ENCODE measurements at regions not wholly inside any gene's neighbourhood (a gene's known extent, or its start where the extent isn't known, plus 50 kb on each side); places are given as distances from the start of the nearest gene placed in this dataset.

DNA sequence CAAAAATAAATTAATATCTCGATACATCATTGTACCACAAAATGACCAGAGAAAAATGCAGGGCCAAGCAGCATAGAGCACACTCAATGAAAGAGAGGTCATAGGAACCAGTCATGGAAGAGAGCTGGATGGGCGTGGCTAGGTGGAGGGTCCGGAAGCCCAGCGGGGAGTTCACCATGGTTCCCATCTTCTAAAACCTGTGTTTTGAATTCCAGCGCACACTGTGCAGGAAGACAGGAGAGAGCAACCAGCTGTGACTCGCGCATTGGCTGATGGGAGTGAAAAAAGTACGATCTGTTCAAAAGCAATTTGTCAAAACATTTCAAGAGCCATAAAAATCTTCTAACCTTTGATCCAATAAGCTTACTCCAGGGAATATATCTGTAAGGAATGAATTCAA is 125.2 kb upstream of the NANOS1 start:
- Histone ChIP-seq H3K9me3 (ENCODE audit: control insufficient read depth, insufficient read depth, low read depth, low read length) (no peaks in the 10 kb centered on the region), H3K27ac (ENCODE audit: extremely low read depth, low read depth, low read length) (no peak overlapping the region), H3K36me3 (ENCODE audit: control insufficient read depth in 2 of 2, insufficient read depth in 1 of 2, low read length in 2 of 2) (no peaks in the 10 kb centered on the region), H3K4me3 (ENCODE audit: low read depth, low read length) (no peak overlapping the region), H3K4me1 (ENCODE audit: control insufficient read depth, insufficient read depth, low read length) (no peaks in the 10 kb centered on the region)
- POLR2A ChIA-PET = no interaction called here
- TF ChIP-seq ZNF501 (tag by site-specific recombination; IDR thresholded peaks at IDR 0.05) (no peak), ZFP3 (tag by site-specific recombination; IDR thresholded peaks at IDR 0.05; ENCODE audit: low read depth) (no peak), ZNF239 (tag by site-specific recombination; IDR thresholded peaks at IDR 0.05) (no peak), ZNF544 (tag by site-specific recombination; IDR thresholded peaks at IDR 0.05) (no peak), ZNF18 (tag by site-specific recombination; IDR thresholded peaks at IDR 0.05) (no peak), ZNF621 (tag by site-specific recombination; IDR thresholded peaks at IDR 0.05) (no peak), ZNF335 (tag by site-specific recombination; conservative IDR thresholded peaks at IDR 0.05) (no peak), ZNF670 (tag by site-specific recombination; IDR thresholded peaks at IDR 0.05; ENCODE audit: low read depth) (no peak), ZNF174 (tag by site-specific recombination; IDR thresholded peaks at IDR 0.05) (no peak), SETDB1 (IDR thresholded peaks at IDR 0.05; ENCODE audit: insufficient read length, low read length) (no peak)
- CTCF ChIA-PET = no interaction called here

DNA sequence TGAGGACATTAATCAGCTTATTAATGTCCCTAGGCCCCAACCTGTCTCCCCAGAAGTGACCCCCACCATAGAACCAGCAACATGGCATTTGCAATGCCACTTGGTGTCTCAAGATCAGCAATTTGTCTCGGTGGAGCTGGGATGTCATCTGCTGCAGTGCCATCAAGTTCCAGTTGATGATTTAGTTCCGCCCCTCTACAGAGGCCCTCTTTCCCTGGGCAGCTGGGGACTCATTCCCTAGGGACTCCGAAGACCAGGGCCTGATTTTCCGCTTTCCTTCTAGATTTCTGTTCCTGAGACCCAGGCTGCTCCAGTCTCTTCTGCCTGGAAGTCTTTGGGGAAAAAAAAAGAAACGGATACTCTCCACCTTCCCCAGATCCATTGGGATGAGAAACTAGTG is 122.5 kb upstream of the NANOS1 start:
- no peaks in the 10 kb centered on the region for H3K36me3 ChIP-seq (ENCODE audit: control insufficient read depth in 2 of 2, insufficient read depth in 1 of 2, low read length in 2 of 2)
- H3K27ac ChIP-seq (ENCODE audit: extremely low read depth, low read depth, low read length) = no peak overlapping the region
- POLR2A ChIA-PET = no interaction called here
- no peaks in the 10 kb centered on the region for H3K9me3 ChIP-seq (ENCODE audit: control insufficient read depth, insufficient read depth, low read depth, low read length)
- TF ChIP-seq ZNF311 (tag by site-specific recombination; IDR thresholded peaks at IDR 0.05; ENCODE audit: borderline replicate concordance) = no peak
- TF ChIP-seq ZSCAN4 (tag by site-specific recombination; IDR thresholded peaks at IDR 0.05) = no peak
- TF ChIP-seq, protein P1, sequence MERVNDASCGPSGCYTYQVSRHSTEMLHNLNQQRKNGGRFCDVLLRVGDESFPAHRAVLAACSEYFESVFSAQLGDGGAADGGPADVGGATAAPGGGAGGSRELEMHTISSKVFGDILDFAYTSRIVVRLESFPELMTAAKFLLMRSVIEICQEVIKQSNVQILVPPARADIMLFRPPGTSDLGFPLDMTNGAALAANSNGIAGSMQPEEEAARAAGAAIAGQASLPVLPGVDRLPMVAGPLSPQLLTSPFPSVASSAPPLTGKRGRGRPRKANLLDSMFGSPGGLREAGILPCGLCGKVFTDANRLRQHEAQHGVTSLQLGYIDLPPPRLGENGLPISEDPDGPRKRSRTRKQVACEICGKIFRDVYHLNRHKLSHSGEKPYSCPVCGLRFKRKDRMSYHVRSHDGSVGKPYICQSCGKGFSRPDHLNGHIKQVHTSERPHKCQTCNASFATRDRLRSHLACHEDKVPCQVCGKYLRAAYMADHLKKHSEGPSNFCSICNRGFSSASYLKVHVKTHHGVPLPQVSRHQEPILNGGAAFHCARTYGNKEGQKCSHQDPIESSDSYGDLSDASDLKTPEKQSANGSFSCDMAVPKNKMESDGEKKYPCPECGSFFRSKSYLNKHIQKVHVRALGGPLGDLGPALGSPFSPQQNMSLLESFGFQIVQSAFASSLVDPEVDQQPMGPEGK (tag by site-specific recombination; IDR thresholded peaks at IDR 0.05) = no peak
- TF ChIP-seq ZNF169 (tag by site-specific recombination; IDR thresholded peaks at IDR 0.05) = no peak
- no peak for TF ChIP-seq ZNF664 (tag by site-specific recombination; IDR thresholded peaks at IDR 0.05)
- no peak for TF ChIP-seq ZFP3 (tag by site-specific recombination; IDR thresholded peaks at IDR 0.05; ENCODE audit: low read depth)
- TF ChIP-seq MEIS1 (CRISPR knock-in tag; IDR thresholded peaks at IDR 0.05; ENCODE audit: borderline replicate concordance) = no peak
- TF ChIP-seq ZBTB20 (tag by site-specific recombination; IDR thresholded peaks at IDR 0.05) = no peak
- no peak for TF ChIP-seq ZSCAN30 (tag by site-specific recombination; IDR thresholded peaks at IDR 0.05)
- no peak for TF ChIP-seq ZNF155 (tag by site-specific recombination; IDR thresholded peaks at IDR 0.05)
- TF ChIP-seq, protein P2, sequence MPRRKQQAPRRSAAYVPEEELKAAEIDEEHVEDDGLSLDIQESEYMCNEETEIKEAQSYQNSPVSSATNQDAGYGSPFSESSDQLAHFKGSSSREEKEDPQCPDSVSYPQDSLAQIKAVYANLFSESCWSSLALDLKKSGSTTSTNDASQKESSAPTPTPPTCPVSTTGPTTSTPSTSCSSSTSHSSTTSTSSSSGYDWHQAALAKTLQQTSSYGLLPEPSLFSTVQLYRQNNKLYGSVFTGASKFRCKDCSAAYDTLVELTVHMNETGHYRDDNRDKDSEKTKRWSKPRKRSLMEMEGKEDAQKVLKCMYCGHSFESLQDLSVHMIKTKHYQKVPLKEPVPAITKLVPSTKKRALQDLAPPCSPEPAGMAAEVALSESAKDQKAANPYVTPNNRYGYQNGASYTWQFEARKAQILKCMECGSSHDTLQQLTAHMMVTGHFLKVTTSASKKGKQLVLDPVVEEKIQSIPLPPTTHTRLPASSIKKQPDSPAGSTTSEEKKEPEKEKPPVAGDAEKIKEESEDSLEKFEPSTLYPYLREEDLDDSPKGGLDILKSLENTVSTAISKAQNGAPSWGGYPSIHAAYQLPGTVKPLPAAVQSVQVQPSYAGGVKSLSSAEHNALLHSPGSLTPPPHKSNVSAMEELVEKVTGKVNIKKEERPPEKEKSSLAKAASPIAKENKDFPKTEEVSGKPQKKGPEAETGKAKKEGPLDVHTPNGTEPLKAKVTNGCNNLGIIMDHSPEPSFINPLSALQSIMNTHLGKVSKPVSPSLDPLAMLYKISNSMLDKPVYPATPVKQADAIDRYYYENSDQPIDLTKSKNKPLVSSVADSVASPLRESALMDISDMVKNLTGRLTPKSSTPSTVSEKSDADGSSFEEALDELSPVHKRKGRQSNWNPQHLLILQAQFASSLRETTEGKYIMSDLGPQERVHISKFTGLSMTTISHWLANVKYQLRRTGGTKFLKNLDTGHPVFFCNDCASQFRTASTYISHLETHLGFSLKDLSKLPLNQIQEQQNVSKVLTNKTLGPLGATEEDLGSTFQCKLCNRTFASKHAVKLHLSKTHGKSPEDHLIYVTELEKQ (tag by site-specific recombination; IDR thresholded peaks at IDR 0.05; ENCODE audit: borderline replicate concordance) = no peak
- TF ChIP-seq GLIS2 (tag by site-specific recombination; IDR thresholded peaks at IDR 0.05) = no peak
- TF ChIP-seq, protein P3, sequence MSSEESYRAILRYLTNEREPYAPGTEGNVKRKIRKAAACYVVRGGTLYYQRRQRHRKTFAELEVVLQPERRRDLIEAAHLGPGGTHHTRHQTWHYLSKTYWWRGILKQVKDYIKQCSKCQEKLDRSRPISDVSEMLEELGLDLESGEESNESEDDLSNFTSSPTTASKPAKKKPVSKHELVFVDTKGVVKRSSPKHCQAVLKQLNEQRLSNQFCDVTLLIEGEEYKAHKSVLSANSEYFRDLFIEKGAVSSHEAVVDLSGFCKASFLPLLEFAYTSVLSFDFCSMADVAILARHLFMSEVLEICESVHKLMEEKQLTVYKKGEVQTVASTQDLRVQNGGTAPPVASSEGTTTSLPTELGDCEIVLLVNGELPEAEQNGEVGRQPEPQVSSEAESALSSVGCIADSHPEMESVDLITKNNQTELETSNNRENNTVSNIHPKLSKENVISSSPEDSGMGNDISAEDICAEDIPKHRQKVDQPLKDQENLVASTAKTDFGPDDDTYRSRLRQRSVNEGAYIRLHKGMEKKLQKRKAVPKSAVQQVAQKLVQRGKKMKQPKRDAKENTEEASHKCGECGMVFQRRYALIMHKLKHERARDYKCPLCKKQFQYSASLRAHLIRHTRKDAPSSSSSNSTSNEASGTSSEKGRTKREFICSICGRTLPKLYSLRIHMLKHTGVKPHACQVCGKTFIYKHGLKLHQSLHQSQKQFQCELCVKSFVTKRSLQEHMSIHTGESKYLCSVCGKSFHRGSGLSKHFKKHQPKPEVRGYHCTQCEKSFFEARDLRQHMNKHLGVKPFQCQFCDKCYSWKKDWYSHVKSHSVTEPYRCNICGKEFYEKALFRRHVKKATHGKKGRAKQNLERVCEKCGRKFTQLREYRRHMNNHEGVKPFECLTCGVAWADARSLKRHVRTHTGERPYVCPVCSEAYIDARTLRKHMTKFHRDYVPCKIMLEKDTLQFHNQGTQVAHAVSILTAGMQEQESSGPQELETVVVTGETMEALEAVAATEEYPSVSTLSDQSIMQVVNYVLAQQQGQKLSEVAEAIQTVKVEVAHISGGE (tag by site-specific recombination; conservative IDR thresholded peaks at IDR 0.05; ENCODE audit: low read depth) = no peak
- H3K4me1 ChIP-seq (ENCODE audit: control insufficient read depth, insufficient read depth, low read length) = no peaks in the 10 kb centered on the region
- no peak overlapping the region for H3K4me3 ChIP-seq (ENCODE audit: low read depth, low read length)
- CTCF ChIA-PET = no interaction called here
